H1 (cell line): ENCODE measurements at regions not wholly inside any gene's neighbourhood (a gene's known extent, or its start where the extent isn't known, plus 50 kb on each side); places are given as distances from the start of the nearest gene placed in this dataset.

Experiments used
- TF ChIP-seq, protein P1 (sequence below): fragments of 300-600 bp; sonication (generic); IDR thresholded peaks from 2 replicates; pipeline ENCODE4 v1.7.1; 2012; ENCODE audit warnings: low read length, moderate library complexity, mild to moderate bottlenecking, inconsistent platforms; ENCODE audit not compliant: insufficient replicate concordance

DNA sequence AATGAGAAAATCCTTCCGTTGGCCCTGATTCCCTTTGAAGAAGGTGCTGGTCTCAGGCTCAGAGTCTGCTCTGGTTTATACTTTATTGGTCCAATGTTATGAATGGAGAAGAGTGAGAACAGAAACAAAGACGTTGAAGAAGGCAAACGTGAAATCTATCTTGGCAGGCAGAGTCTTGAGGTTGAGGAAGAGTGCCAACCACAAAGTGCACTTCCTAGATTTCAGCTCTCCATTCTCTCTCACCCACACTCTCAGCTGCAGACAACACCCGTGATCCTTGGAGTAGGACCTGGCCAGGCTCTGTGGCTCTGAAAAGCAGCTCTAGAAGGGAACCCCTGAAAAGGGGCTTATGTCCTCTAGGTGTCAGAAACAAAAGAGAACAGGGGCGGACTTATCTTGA lies 128.9 kb upstream of the PLXNA4 start (continued):
- TF ChIP-seq, protein P1, sequence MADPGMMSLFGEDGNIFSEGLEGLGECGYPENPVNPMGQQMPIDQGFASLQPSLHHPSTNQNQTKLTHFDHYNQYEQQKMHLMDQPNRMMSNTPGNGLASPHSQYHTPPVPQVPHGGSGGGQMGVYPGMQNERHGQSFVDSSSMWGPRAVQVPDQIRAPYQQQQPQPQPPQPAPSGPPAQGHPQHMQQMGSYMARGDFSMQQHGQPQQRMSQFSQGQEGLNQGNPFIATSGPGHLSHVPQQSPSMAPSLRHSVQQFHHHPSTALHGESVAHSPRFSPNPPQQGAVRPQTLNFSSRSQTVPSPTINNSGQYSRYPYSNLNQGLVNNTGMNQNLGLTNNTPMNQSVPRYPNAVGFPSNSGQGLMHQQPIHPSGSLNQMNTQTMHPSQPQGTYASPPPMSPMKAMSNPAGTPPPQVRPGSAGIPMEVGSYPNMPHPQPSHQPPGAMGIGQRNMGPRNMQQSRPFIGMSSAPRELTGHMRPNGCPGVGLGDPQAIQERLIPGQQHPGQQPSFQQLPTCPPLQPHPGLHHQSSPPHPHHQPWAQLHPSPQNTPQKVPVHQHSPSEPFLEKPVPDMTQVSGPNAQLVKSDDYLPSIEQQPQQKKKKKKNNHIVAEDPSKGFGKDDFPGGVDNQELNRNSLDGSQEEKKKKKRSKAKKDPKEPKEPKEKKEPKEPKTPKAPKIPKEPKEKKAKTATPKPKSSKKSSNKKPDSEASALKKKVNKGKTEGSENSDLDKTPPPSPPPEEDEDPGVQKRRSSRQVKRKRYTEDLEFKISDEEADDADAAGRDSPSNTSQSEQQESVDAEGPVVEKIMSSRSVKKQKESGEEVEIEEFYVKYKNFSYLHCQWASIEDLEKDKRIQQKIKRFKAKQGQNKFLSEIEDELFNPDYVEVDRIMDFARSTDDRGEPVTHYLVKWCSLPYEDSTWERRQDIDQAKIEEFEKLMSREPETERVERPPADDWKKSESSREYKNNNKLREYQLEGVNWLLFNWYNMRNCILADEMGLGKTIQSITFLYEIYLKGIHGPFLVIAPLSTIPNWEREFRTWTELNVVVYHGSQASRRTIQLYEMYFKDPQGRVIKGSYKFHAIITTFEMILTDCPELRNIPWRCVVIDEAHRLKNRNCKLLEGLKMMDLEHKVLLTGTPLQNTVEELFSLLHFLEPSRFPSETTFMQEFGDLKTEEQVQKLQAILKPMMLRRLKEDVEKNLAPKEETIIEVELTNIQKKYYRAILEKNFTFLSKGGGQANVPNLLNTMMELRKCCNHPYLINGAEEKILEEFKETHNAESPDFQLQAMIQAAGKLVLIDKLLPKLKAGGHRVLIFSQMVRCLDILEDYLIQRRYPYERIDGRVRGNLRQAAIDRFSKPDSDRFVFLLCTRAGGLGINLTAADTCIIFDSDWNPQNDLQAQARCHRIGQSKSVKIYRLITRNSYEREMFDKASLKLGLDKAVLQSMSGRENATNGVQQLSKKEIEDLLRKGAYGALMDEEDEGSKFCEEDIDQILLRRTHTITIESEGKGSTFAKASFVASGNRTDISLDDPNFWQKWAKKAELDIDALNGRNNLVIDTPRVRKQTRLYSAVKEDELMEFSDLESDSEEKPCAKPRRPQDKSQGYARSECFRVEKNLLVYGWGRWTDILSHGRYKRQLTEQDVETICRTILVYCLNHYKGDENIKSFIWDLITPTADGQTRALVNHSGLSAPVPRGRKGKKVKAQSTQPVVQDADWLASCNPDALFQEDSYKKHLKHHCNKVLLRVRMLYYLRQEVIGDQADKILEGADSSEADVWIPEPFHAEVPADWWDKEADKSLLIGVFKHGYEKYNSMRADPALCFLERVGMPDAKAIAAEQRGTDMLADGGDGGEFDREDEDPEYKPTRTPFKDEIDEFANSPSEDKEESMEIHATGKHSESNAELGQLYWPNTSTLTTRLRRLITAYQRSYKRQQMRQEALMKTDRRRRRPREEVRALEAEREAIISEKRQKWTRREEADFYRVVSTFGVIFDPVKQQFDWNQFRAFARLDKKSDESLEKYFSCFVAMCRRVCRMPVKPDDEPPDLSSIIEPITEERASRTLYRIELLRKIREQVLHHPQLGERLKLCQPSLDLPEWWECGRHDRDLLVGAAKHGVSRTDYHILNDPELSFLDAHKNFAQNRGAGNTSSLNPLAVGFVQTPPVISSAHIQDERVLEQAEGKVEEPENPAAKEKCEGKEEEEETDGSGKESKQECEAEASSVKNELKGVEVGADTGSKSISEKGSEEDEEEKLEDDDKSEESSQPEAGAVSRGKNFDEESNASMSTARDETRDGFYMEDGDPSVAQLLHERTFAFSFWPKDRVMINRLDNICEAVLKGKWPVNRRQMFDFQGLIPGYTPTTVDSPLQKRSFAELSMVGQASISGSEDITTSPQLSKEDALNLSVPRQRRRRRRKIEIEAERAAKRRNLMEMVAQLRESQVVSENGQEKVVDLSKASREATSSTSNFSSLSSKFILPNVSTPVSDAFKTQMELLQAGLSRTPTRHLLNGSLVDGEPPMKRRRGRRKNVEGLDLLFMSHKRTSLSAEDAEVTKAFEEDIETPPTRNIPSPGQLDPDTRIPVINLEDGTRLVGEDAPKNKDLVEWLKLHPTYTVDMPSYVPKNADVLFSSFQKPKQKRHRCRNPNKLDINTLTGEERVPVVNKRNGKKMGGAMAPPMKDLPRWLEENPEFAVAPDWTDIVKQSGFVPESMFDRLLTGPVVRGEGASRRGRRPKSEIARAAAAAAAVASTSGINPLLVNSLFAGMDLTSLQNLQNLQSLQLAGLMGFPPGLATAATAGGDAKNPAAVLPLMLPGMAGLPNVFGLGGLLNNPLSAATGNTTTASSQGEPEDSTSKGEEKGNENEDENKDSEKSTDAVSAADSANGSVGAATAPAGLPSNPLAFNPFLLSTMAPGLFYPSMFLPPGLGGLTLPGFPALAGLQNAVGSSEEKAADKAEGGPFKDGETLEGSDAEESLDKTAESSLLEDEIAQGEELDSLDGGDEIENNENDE: no peak
